Cardiac muscle cell (in vitro differentiated cells and primary cell): ENCODE measurements at regions not wholly inside any gene's neighbourhood (a gene's known extent, or its start where the extent isn't known, plus 50 kb on each side); places are given as distances from the start of the nearest gene placed in this dataset.
A peak's percentile ranks its signal among the peaks of the same experiment; 100 is the strongest.

Experiments used
- DNase-seq, 2 donors: peaks; one replicate each; pipeline versions ENCODE4 v3.0.0 to v3.0.0-alpha.2; 2010 to 2017; ENCODE audit warnings: low read depth in 1 of 2, low spot score in 1 of 2
- H3K27ac ChIP-seq: fragments of 200-600 bp; sonication (generic); 2 replicates; pipeline ENCODE4 v1.5.1; 2016
- H3K27me3 ChIP-seq: fragments of 200-600 bp; sonication (generic); 2 replicates; pipeline ENCODE4 v1.6.0; 2016; ENCODE audit warnings: control low read depth
- H3K36me3 ChIP-seq: fragments of 200-600 bp; sonication (generic); 2 replicates; pipeline ENCODE4 v1.5.1; 2016; ENCODE audit warnings: control low read depth
- H3K4me1 ChIP-seq: fragments of 200-600 bp; sonication (generic); 2 replicates; pipeline ENCODE4 v1.8.1; 2017; ENCODE audit warnings: low read depth, mild to moderate bottlenecking, mixed run types
- H3K4me3 ChIP-seq: fragments of 200-600 bp; sonication (generic); 2 replicates; pipeline ENCODE4 v1.5.1; 2016; ENCODE audit warnings: mild to moderate bottlenecking
- H3K9me3 ChIP-seq: fragments of 200-600 bp; sonication (generic); 2 replicates; pipeline ENCODE4 v1.5.1; 2017; ENCODE audit warnings: low read depth, mild to moderate bottlenecking, control low read depth
- TF ChIP-seq, protein P1 (sequence below): IDR thresholded peaks from 2 replicates; pipeline ENCODE4 v1.5.1; 2012; ENCODE audit warnings: low read depth, mild to moderate bottlenecking, low read length

- Histone ChIP-seq H3K4me1 (no peaks in the 10 kb centered on the region), H3K9me3 (no peaks in the 10 kb centered on the region), H3K4me3 (no peak overlapping the region), H3K27me3 (no peaks in the 10 kb centered on the region), H3K36me3 (no peaks in the 10 kb centered on the region), H3K27ac (no peak overlapping the region)
- DNase-seq = no peak
- TF ChIP-seq, protein P1, sequence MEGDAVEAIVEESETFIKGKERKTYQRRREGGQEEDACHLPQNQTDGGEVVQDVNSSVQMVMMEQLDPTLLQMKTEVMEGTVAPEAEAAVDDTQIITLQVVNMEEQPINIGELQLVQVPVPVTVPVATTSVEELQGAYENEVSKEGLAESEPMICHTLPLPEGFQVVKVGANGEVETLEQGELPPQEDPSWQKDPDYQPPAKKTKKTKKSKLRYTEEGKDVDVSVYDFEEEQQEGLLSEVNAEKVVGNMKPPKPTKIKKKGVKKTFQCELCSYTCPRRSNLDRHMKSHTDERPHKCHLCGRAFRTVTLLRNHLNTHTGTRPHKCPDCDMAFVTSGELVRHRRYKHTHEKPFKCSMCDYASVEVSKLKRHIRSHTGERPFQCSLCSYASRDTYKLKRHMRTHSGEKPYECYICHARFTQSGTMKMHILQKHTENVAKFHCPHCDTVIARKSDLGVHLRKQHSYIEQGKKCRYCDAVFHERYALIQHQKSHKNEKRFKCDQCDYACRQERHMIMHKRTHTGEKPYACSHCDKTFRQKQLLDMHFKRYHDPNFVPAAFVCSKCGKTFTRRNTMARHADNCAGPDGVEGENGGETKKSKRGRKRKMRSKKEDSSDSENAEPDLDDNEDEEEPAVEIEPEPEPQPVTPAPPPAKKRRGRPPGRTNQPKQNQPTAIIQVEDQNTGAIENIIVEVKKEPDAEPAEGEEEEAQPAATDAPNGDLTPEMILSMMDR = no peak
These were observed 1187.9 kb downstream of the REEP3 start for GRCh38 chr10:64708884-64709681.

DNA sequence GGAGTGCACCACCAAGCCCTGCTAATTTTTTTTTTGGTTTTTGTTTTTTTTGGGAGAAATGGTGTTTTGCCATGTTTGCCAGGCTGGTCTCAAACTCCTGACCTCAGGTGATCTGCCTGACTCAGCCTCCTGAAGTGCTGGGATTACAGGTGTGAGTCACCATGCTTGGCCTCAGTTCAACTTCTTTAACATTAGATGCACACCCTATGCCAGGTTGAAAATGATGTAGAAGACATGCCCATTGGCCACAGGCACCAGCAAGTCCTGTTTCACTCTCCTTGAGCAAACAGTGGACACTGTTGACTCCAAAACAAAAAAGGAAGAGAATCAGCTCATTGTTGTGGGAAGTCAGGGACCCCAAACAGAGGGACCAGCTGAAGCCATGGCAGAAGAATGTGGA lies 1205.3 kb downstream of the REEP3 start:
- Histone ChIP-seq H3K27me3 (no peaks in the 10 kb centered on the region), H3K4me3 (no peak overlapping the region), H3K4me1 (no peaks in the 10 kb centered on the region), H3K36me3 (no peaks in the 10 kb centered on the region), H3K9me3 (no peaks in the 10 kb centered on the region), H3K27ac (no peak overlapping the region)
- TF ChIP-seq, protein P1 = no peak
- no peak for DNase-seq

DNA sequence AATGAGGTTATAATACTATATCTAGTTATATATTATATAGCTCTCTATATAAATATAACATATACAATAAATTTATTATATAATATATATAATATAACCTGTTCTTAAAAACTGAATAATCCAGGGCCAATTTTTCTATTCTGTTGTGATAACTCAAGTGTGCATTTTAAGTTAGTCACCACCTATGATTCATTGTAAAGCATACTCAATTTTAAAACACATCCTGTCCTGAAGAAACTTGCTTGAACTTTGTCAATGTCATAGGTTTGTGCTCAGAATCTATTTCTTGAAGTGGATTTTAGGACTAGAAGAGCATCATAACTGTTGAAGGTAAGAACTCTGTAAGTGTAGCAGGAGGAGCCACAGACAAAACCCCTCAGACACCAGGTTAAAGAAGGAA lies 1209.8 kb downstream of the REEP3 start:
- Histone ChIP-seq H3K27ac (no peak overlapping the region), H3K36me3 (no peaks in the 10 kb centered on the region), H3K9me3 (no peaks in the 10 kb centered on the region), H3K4me1 (no peaks in the 10 kb centered on the region), H3K27me3 (no peaks in the 10 kb centered on the region), H3K4me3 (no peak overlapping the region)
- TF ChIP-seq, protein P1 = no peak
- DNase-seq = no peak

GRCh38 chr10:64732372-64732957 lies 1211.3 kb downstream of the REEP3 start:
- no peak overlapping the region for H3K4me3 ChIP-seq
- H3K4me1 ChIP-seq = no peaks in the 10 kb centered on the region
- H3K36me3 ChIP-seq = no peaks in the 10 kb centered on the region
- H3K9me3 ChIP-seq = no peaks in the 10 kb centered on the region
- no peak overlapping the region for H3K27ac ChIP-seq
- no peaks in the 10 kb centered on the region for H3K27me3 ChIP-seq
- TF ChIP-seq, protein P1 = no peak
- DNase-seq = peak in 1 of 2 donors; percentile 2

GRCh38 chr10:64733980-64734379 lies 1212.8 kb downstream of the REEP3 start:
- TF ChIP-seq, protein P1 = peak; percentile 30
- Histone ChIP-seq H3K9me3 (no peaks in the 10 kb centered on the region), H3K27me3 (no peaks in the 10 kb centered on the region), H3K4me3 (no peak overlapping the region), H3K4me1 (no peaks in the 10 kb centered on the region), H3K27ac (no peak overlapping the region), H3K36me3 (no peaks in the 10 kb centered on the region)
- DNase-seq = peak; percentile 13 to 20
